Tongue (tissue), 1 donor: ENCODE measurements at regions not wholly inside any gene's neighbourhood (a gene's known extent, or its start where the extent isn't known, plus 50 kb on each side); places are given as distances from the start of the nearest gene placed in this dataset.
"Not testable (repeated sequence)": the region's sequence is repeated elsewhere in the genome, so short reads cannot be mapped to it uniquely, and the experiment has no call there.

Experiments
- DNase-seq: peaks from one replicate; pipeline ENCODE4 v3.0.0-alpha.2; 2015

- no peak for DNase-seq
These were observed 97.1 kb downstream of the PLPPR4 start for GRCh38 chr1:99361406-99361805.

- no peak for DNase-seq
These were observed 99.2 kb downstream of the PLPPR4 start for GRCh38 chr1:99363531-99363930.

- DNase-seq, result peak; percentile 32
These were observed 100.8 kb downstream of the PLPPR4 start for GRCh38 chr1:99365141-99365540.

- DNase-seq, result no peak
These were observed 101.3 kb downstream of the PLPPR4 start for GRCh38 chr1:99365545-99365944.

- no peak for DNase-seq
These were observed 104.9 kb downstream of the PLPPR4 start for GRCh38 chr1:99369154-99369553.

GRCh38 chr1:99370476-99370875 lies 106.2 kb downstream of the PLPPR4 start:
- DNase-seq, result no peak

- no peak for DNase-seq
These were observed 107.1 kb downstream of the PLPPR4 start for GRCh38 chr1:99371413-99371812.

- no peak for DNase-seq
These were observed 109.8 kb downstream of the PLPPR4 start for GRCh38 chr1:99374109-99374508.

- not testable (repeated sequence) for DNase-seq
These were observed 110.4 kb downstream of the PLPPR4 start for GRCh38 chr1:99374693-99375092.

GRCh38 chr1:99384021-99384420 lies 119.7 kb downstream of the PLPPR4 start:
- peak; percentile 47 for DNase-seq

- no peak for DNase-seq
These were observed 121.6 kb downstream of the PLPPR4 start for GRCh38 chr1:99385852-99386251.

- DNase-seq, result no peak
These were observed 132.1 kb downstream of the PLPPR4 start for GRCh38 chr1:99396389-99396788.

GRCh38 chr1:99397029-99397428 lies 132.7 kb downstream of the PLPPR4 start:
- DNase-seq, result no peak

GRCh38 chr1:99397863-99398262 lies 133.6 kb downstream of the PLPPR4 start:
- DNase-seq, result no peak

GRCh38 chr1:99401556-99401955 lies 137.3 kb downstream of the PLPPR4 start:
- not testable (repeated sequence) for DNase-seq

- not testable (repeated sequence) for DNase-seq
These were observed 140.1 kb downstream of the PLPPR4 start for GRCh38 chr1:99404399-99404798.

- not testable (repeated sequence) for DNase-seq
These were observed 141.0 kb downstream of the PLPPR4 start for GRCh38 chr1:99405325-99405724.

GRCh38 chr1:99407018-99407417 lies 142.7 kb downstream of the PLPPR4 start:
- DNase-seq, result no peak

GRCh38 chr1:99424087-99424486 lies 159.8 kb downstream of the PLPPR4 start:
- peak; percentile 16 for DNase-seq

GRCh38 chr1:99429754-99430153 lies 165.5 kb downstream of the PLPPR4 start:
- no peak for DNase-seq

GRCh38 chr1:99438656-99439230 lies 174.5 kb downstream of the PLPPR4 start:
- no peak for DNase-seq

GRCh38 chr1:99439433-99440075 lies 175.3 kb downstream of the PLPPR4 start:
- DNase-seq, result no peak

- DNase-seq, result no peak
These were observed 177.2 kb downstream of the PLPPR4 start for GRCh38 chr1:99441299-99442095.
